Tibial artery (tissue), 4 donors: ENCODE measurements at regions not wholly inside any gene's neighbourhood (a gene's known extent, or its start where the extent isn't known, plus 50 kb on each side); places are given as distances from the start of the nearest gene placed in this dataset.

Source experiments
- DNase-seq, 2 donors: peaks; one replicate each; pipeline ENCODE4 v3.0.0-alpha.2; 2019
- H3K27ac ChIP-seq, 2 donors: fragments of 200-600 bp; sonication (generic) in 1 of 2; 1 replicate in 1 of 2; 2 replicates in 1 of 2; pipeline ENCODE4 v1.5.1; 2018 to 2019; ENCODE audit warnings: mild to moderate bottlenecking in 1 of 2
- H3K27me3 ChIP-seq, 2 donors: fragments of 200-600 bp; sonication (generic) in 1 of 2; one replicate each; pipeline versions ENCODE4 v1.5.1 to v1.6.0; 2016 to 2019
- H3K36me3 ChIP-seq, 3 donors: fragments of 200-600 bp; sonication (generic) in 2 of 3; one replicate each; pipeline ENCODE4 v1.5.1; 2016 to 2019; ENCODE audit warnings: mild to moderate bottlenecking in 2 of 3
- H3K4me1 ChIP-seq, 4 donors: fragments of 200-600 bp; sonication (generic) in 2 of 4; 1 replicate in 3 of 4; 2 replicates in 1 of 4; pipeline ENCODE4 v1.5.1; 2016 to 2019
- H3K4me3 ChIP-seq, 2 donors: fragments of 200-600 bp; sonication (generic) in 1 of 2; 1 replicate in 1 of 2; 2 replicates in 1 of 2; pipeline ENCODE4 v1.5.1; 2018 to 2019; ENCODE audit warnings: mild to moderate bottlenecking in 2 of 2
- H3K9me3 ChIP-seq, 3 donors: fragments of 200-600 bp; sonication (generic) in 1 of 3; one replicate each; pipeline ENCODE4 v1.5.1; 2016 to 2019
- CTCF ChIP-seq, 2 experiments: fragments of 200-600 bp in 1 of 2; fragments of 450-650 bp in 1 of 2; IDR thresholded peaks; one replicate each; pipeline ENCODE4 v1.5.1; 2017 to 2019; ENCODE audit warnings: antibody characterized with exemption in 2 of 2, mild to moderate bottlenecking in 1 of 2, moderate library complexity in 1 of 2
- intact Hi-C: fragments of 100-400 bp; cut with DNase I; formaldehyde crosslinking; loops from one replicate; pipeline ENCODE4 v1.15.0; 2023; ENCODE audit warnings: low total_unique reads

- intact Hi-C loops = no loop called here
- Histone ChIP-seq H3K9me3 (no peaks in the 10 kb centered on the region), H3K36me3 (no peaks in the 10 kb centered on the region), H3K4me1 (no peaks in the 10 kb centered on the region), H3K27ac (no peak overlapping the region), H3K4me3 (no peak overlapping the region), H3K27me3 (no peaks in the 10 kb centered on the region)
- no peak for TF ChIP-seq CTCF (IDR thresholded peaks at IDR 0.05)
- DNase-seq = no peak
Observed at GRCh38 chr6:139509167-139509566, 134.7 kb upstream of the CITED2 start.

- Histone ChIP-seq H3K4me1 (no peaks in the 10 kb centered on the region), H3K27me3 (no peaks in the 10 kb centered on the region), H3K36me3 (no peaks in the 10 kb centered on the region), H3K4me3 (no peak overlapping the region), H3K9me3 (no peaks in the 10 kb centered on the region), H3K27ac (no peak overlapping the region)
- no peak for DNase-seq
- TF ChIP-seq CTCF (IDR thresholded peaks at IDR 0.05) = no peak
- intact Hi-C loops = no loop called here
Observed at GRCh38 chr6:139508576-139508975, 134.1 kb upstream of the CITED2 start.

- intact Hi-C loops = no loop called here
- H3K4me1 ChIP-seq = no peaks in the 10 kb centered on the region
- no peaks in the 10 kb centered on the region for H3K36me3 ChIP-seq
- no peak overlapping the region for H3K4me3 ChIP-seq
- DNase-seq = no peak
- no peaks in the 10 kb centered on the region for H3K27me3 ChIP-seq
- H3K27ac ChIP-seq = no peak overlapping the region
- TF ChIP-seq CTCF (IDR thresholded peaks at IDR 0.05) = no peak
- no peaks in the 10 kb centered on the region for H3K9me3 ChIP-seq
Observed at GRCh38 chr6:139508023-139508422, 133.6 kb upstream of the CITED2 start.

GRCh38 chr6:139500977-139501376 lies 126.5 kb upstream of the CITED2 start:
- intact Hi-C loops = no loop called here
- H3K9me3 ChIP-seq = no peaks in the 10 kb centered on the region
- TF ChIP-seq CTCF (IDR thresholded peaks at IDR 0.05) = no peak
- no peaks in the 10 kb centered on the region for H3K27me3 ChIP-seq
- H3K27ac ChIP-seq = no peak overlapping the region
- H3K4me1 ChIP-seq = no peaks in the 10 kb centered on the region
- DNase-seq = no peak
- H3K36me3 ChIP-seq = no peaks in the 10 kb centered on the region
- H3K4me3 ChIP-seq = no peak overlapping the region

- TF ChIP-seq CTCF (IDR thresholded peaks at IDR 0.05) = no peak
- no peaks in the 10 kb centered on the region for H3K9me3 ChIP-seq
- H3K36me3 ChIP-seq = no peaks in the 10 kb centered on the region
- no peak overlapping the region for H3K27ac ChIP-seq
- H3K27me3 ChIP-seq = no peaks in the 10 kb centered on the region
- DNase-seq = no peak
- no peaks in the 10 kb centered on the region for H3K4me1 ChIP-seq
- intact Hi-C loops = no loop called here
- H3K4me3 ChIP-seq = no peak overlapping the region
Observed at GRCh38 chr6:139498715-139499114, 124.3 kb upstream of the CITED2 start.

- no peak for TF ChIP-seq CTCF (IDR thresholded peaks at IDR 0.05)
- Histone ChIP-seq H3K9me3 (no peaks in the 10 kb centered on the region), H3K27ac (no peak overlapping the region), H3K4me1 (no peaks in the 10 kb centered on the region), H3K27me3 (no peaks in the 10 kb centered on the region), H3K4me3 (no peak overlapping the region), H3K36me3 (no peaks in the 10 kb centered on the region)
- intact Hi-C loops = no loop called here
- DNase-seq = no peak
Observed at GRCh38 chr6:139497345-139497961, 123.0 kb upstream of the CITED2 start.
